ENCODE measurements at regions not wholly inside any gene's neighbourhood (a gene's known extent, or its start where the extent isn't known, plus 50 kb on each side); places are given as distances from the start of the nearest gene placed in this dataset.

DNA sequence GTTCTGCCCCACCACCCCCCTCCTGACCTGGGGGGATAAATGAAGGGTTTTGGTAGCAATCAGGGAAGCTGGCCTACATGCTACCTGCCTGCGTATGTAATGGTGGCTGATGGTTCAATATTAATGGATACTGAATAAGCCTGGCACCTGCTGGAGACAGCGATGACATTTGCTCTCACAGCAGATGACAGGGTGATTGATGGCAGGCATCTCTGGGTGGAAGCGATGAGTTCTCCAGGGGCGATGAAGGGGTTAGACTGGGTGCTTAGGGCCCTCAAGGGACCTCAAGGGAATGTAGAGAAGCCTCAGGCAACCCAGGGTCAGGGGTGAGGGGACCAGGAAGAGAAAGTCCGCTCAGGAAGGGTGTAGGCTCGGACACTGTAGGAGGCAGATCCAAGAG is 107.7 kb upstream of the MLN start:
- no peaks in the 10 kb centered on the region for H4K20me1 ChIP-seq (ENCODE audit: control insufficient read depth, extremely low read depth, insufficient read depth, low read length)
- peaks cover 8% of the 10 kb centered on the region for H3K27me3 ChIP-seq (ENCODE audit: control insufficient read depth, insufficient read depth, low read length)
- TF ChIP-seq, protein P1, sequence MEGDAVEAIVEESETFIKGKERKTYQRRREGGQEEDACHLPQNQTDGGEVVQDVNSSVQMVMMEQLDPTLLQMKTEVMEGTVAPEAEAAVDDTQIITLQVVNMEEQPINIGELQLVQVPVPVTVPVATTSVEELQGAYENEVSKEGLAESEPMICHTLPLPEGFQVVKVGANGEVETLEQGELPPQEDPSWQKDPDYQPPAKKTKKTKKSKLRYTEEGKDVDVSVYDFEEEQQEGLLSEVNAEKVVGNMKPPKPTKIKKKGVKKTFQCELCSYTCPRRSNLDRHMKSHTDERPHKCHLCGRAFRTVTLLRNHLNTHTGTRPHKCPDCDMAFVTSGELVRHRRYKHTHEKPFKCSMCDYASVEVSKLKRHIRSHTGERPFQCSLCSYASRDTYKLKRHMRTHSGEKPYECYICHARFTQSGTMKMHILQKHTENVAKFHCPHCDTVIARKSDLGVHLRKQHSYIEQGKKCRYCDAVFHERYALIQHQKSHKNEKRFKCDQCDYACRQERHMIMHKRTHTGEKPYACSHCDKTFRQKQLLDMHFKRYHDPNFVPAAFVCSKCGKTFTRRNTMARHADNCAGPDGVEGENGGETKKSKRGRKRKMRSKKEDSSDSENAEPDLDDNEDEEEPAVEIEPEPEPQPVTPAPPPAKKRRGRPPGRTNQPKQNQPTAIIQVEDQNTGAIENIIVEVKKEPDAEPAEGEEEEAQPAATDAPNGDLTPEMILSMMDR (conservative IDR thresholded peaks at IDR 0.05 in 1 of 2, IDR thresholded peaks at IDR 0.05 in 1 of 2; ENCODE audit: low read depth in 1 of 2, low read length in 2 of 2) = no peak
- TF ChIP-seq EZH2 (IDR thresholded peaks at IDR 0.05; ENCODE audit: low read length, missing control alignments) = no peak

GRCh38 chr6:33910594-33910993 is 106.8 kb upstream of the MLN start:
- Histone ChIP-seq H3K4me1 (ENCODE audit: control insufficient read depth, extremely low read depth, insufficient read depth, low read length) (no peaks in the 10 kb centered on the region), H3K79me2 (ENCODE audit: control insufficient read depth, insufficient read depth, low read length) (no peaks in the 10 kb centered on the region), H3K27ac (ENCODE audit: insufficient read depth, low read length) (no peak overlapping the region), H4K20me1 (ENCODE audit: control insufficient read depth, extremely low read depth, insufficient read depth, low read length) (no peaks in the 10 kb centered on the region), H3K9me3 (ENCODE audit: control insufficient read depth, insufficient read depth, low read depth, low read length) (no peaks in the 10 kb centered on the region), H3K4me3 (replicated peaks in 1 of 4; ENCODE audit: control extremely low read depth in 1 of 4, insufficient read depth in 1 of 4, low read depth in 3 of 4, low read length in 4 of 4) (no peak overlapping the region), H3K9ac (ENCODE audit: insufficient read depth, low read length) (no peak overlapping the region), H2AFZ (ENCODE audit: low read length) (no peak overlapping the region), H3K27me3 (ENCODE audit: control insufficient read depth, insufficient read depth, low read length) (peaks cover 12% of the 10 kb centered on the region), H3K36me3 (ENCODE audit: control insufficient read depth, insufficient read depth, low read length) (no peaks in the 10 kb centered on the region), H3K4me2 (ENCODE audit: extremely low read depth, insufficient read depth, low read length) (no peak overlapping the region)
- TF ChIP-seq, protein P1 (conservative IDR thresholded peaks at IDR 0.05 in 1 of 2, IDR thresholded peaks at IDR 0.05 in 1 of 2; ENCODE audit: low read depth in 1 of 2, low read length in 2 of 2) = no peak
- TF ChIP-seq EZH2 (IDR thresholded peaks at IDR 0.05; ENCODE audit: low read length, missing control alignments) = no peak
- no peak for DNase-seq (ENCODE audit: low read depth in 2 of 2)

More for the DNA sequence above, 107.7 kb upstream of the MLN start:
- Histone ChIP-seq H3K4me3 (replicated peaks in 1 of 4; ENCODE audit: control extremely low read depth in 1 of 4, insufficient read depth in 1 of 4, low read depth in 3 of 4, low read length in 4 of 4) (no peak overlapping the region), H2AFZ (ENCODE audit: low read length) (no peak overlapping the region), H3K4me1 (ENCODE audit: control insufficient read depth, extremely low read depth, insufficient read depth, low read length) (no peaks in the 10 kb centered on the region), H3K9ac (ENCODE audit: insufficient read depth, low read length) (no peak overlapping the region), H3K79me2 (ENCODE audit: control insufficient read depth, insufficient read depth, low read length) (no peaks in the 10 kb centered on the region), H3K4me2 (ENCODE audit: extremely low read depth, insufficient read depth, low read length) (no peak overlapping the region), H3K9me3 (ENCODE audit: control insufficient read depth, insufficient read depth, low read depth, low read length) (no peaks in the 10 kb centered on the region), H3K36me3 (ENCODE audit: control insufficient read depth, insufficient read depth, low read length) (no peaks in the 10 kb centered on the region), H3K27ac (ENCODE audit: insufficient read depth, low read length) (no peak overlapping the region)
- DNase-seq (ENCODE audit: low read depth in 2 of 2) = no peak

- no peaks in the 10 kb centered on the region for H3K9me3 ChIP-seq (ENCODE audit: control insufficient read depth, insufficient read depth, low read depth, low read length)
- no peak overlapping the region for H3K4me2 ChIP-seq (ENCODE audit: extremely low read depth, insufficient read depth, low read length)
- no peak overlapping the region for H3K27ac ChIP-seq (ENCODE audit: insufficient read depth, low read length)
- no peak overlapping the region for H3K9ac ChIP-seq (ENCODE audit: insufficient read depth, low read length)
- H3K79me2 ChIP-seq (ENCODE audit: control insufficient read depth, insufficient read depth, low read length) = no peaks in the 10 kb centered on the region
- no peak overlapping the region for H2AFZ ChIP-seq (ENCODE audit: low read length)
- no peaks in the 10 kb centered on the region for H3K4me1 ChIP-seq (ENCODE audit: control insufficient read depth, extremely low read depth, insufficient read depth, low read length)
- H3K27me3 ChIP-seq (ENCODE audit: control insufficient read depth, insufficient read depth, low read length) = peaks cover 18% of the 10 kb centered on the region
- DNase-seq (ENCODE audit: low read depth in 2 of 2) = no peak
- H3K4me3 ChIP-seq (replicated peaks in 1 of 4; ENCODE audit: control extremely low read depth in 1 of 4, insufficient read depth in 1 of 4, low read depth in 3 of 4, low read length in 4 of 4) = no peak overlapping the region
- TF ChIP-seq EZH2 (IDR thresholded peaks at IDR 0.05; ENCODE audit: low read length, missing control alignments) = no peak
- TF ChIP-seq, protein P1 (conservative IDR thresholded peaks at IDR 0.05 in 1 of 2, IDR thresholded peaks at IDR 0.05 in 1 of 2; ENCODE audit: low read depth in 1 of 2, low read length in 2 of 2) = no peak
- H4K20me1 ChIP-seq (ENCODE audit: control insufficient read depth, extremely low read depth, insufficient read depth, low read length) = no peaks in the 10 kb centered on the region
- H3K36me3 ChIP-seq (ENCODE audit: control insufficient read depth, insufficient read depth, low read length) = no peaks in the 10 kb centered on the region
Measured at GRCh38 chr6:33909737-33910136, 105.9 kb upstream of the MLN start.

Data from fibroblast of lung (primary cell).